HEK293 (cell line): ENCODE measurements at regions not wholly inside any gene's neighbourhood (a gene's known extent, or its start where the extent isn't known, plus 50 kb on each side); places are given as distances from the start of the nearest gene placed in this dataset.

Experiments
- CTCF ChIA-PET: fragments of 350-600 bp; formaldehyde crosslinking; extraction: SDS; loops from one replicate; lab custom pipeline; 2021; ENCODE audit warnings: antibody characterized with exemption; lab: Yijun Ruan, JAX
- POLR2A ChIA-PET: fragments of 300-600 bp; formaldehyde crosslinking; extraction: SDS; loops from one replicate; lab custom pipeline; 2020; ENCODE audit warnings: antibody characterized with exemption, inconsistent platforms; lab: Yijun Ruan, JAX
- H3K27ac ChIP-seq: fragments of 200-500 bp; sonication (Bioruptor generic); 2 replicates; pipeline ENCODE4 v1.5.1; 2014; ENCODE audit warnings: low read depth, low read length, control low read depth, inconsistent platforms; ENCODE audit errors: extremely low read depth
- H3K36me3 ChIP-seq, 2 experiments: fragments of 200-500 bp in 1 of 2; sonication (Bioruptor generic) in 1 of 2; 1 replicate in 1 of 2; 2 replicates in 1 of 2; pipeline ENCODE4 v1.5.1; 2014 to 2017; ENCODE audit warnings: inconsistent platforms in 2 of 2, low read length in 2 of 2; ENCODE audit not compliant: control insufficient read depth in 2 of 2, insufficient read depth in 1 of 2
- H3K4me1 ChIP-seq: fragments of 200-500 bp; sonication (Bioruptor generic); 2 replicates; pipeline ENCODE4 v1.5.1; 2014; ENCODE audit warnings: mild to moderate bottlenecking, low read length, inconsistent platforms; ENCODE audit not compliant: control insufficient read depth, insufficient read depth
- H3K4me3 ChIP-seq: 2 replicates; pipeline ENCODE4 v1.5.1; 2011; ENCODE audit warnings: low read depth, mild to moderate bottlenecking, control low read depth, low read length, moderate library complexity
- H3K9me3 ChIP-seq: fragments of 200-500 bp; sonication (Bioruptor generic); 2 replicates; pipeline ENCODE4 v1.5.1; 2014; ENCODE audit warnings: low read depth, low read length, inconsistent platforms; ENCODE audit not compliant: control insufficient read depth, insufficient read depth
- GFI1B ChIP-seq: fragments of 450-650 bp; formaldehyde crosslinking; IDR thresholded peaks from 2 replicates; pipeline ENCODE4 v1.5.1; 2016; ENCODE audit warnings: missing biosample characterization, missing genetic modification characterization
- GLIS1 ChIP-seq: fragments of 450-650 bp; formaldehyde crosslinking; IDR thresholded peaks from 2 replicates; pipeline ENCODE4 v1.5.1; 2016; ENCODE audit warnings: missing biosample characterization, missing genetic modification characterization
- HOXC10 ChIP-seq: sonication (generic); formaldehyde crosslinking; IDR thresholded peaks from 2 replicates; pipeline ENCODE4 v1.8.1; 2023; ENCODE audit warnings: mild to moderate bottlenecking, missing genetic modification reagents
- PRDM1 ChIP-seq: fragments of 450-650 bp; formaldehyde crosslinking; IDR thresholded peaks from 2 replicates; pipeline ENCODE4; 2016; ENCODE audit warnings: missing biosample characterization, missing genetic modification characterization
- REPIN1 ChIP-seq: fragments of 450-650 bp; formaldehyde crosslinking; IDR thresholded peaks from 2 replicates; pipeline ENCODE4 v1.5.1; 2017; ENCODE audit warnings: missing biosample characterization, missing genetic modification characterization, low read depth
- SALL2 ChIP-seq: fragments of 450-650 bp; formaldehyde crosslinking; IDR thresholded peaks from 2 replicates; pipeline ENCODE4 v1.5.0; 2017; ENCODE audit warnings: missing biosample characterization, mild to moderate bottlenecking, missing genetic modification characterization, borderline replicate concordance
- SCRT2 ChIP-seq: fragments of 450-650 bp; formaldehyde crosslinking; IDR thresholded peaks from 2 replicates; pipeline ENCODE4 v1.5.1; 2016; ENCODE audit warnings: missing biosample characterization, missing genetic modification characterization
- SP2 ChIP-seq: fragments of 450-650 bp; formaldehyde crosslinking; IDR thresholded peaks from 2 replicates; pipeline ENCODE4 v1.5.1; 2016; ENCODE audit warnings: missing biosample characterization, missing genetic modification characterization
- ZBTB48 ChIP-seq: fragments of 450-650 bp; formaldehyde crosslinking; IDR thresholded peaks from 2 replicates; pipeline ENCODE4 v1.5.1; 2016; ENCODE audit warnings: missing biosample characterization, missing genetic modification characterization
- ZFP3 ChIP-seq: fragments of 450-650 bp; formaldehyde crosslinking; IDR thresholded peaks from 2 replicates; pipeline ENCODE4 v1.5.1; 2016; ENCODE audit warnings: low read depth, missing biosample characterization, missing genetic modification characterization
- ZNF174 ChIP-seq: fragments of 450-650 bp; formaldehyde crosslinking; IDR thresholded peaks from 2 replicates; pipeline ENCODE4 v1.5.0; 2017; ENCODE audit warnings: missing biosample characterization, mild to moderate bottlenecking, missing genetic modification characterization
- ZNF274 ChIP-seq, 2 experiments: fragments of 200-500 bp in 1 of 2; fragments of 450-650 bp in 1 of 2; sonication (Bioruptor generic) in 1 of 2; formaldehyde crosslinking in 1 of 2; IDR thresholded peaks; 2 replicates each; pipeline versions ENCODE4 v1.5.1 to v1.6.1; 2014 to 2016; ENCODE audit warnings: borderline replicate concordance in 1 of 2, inconsistent platforms in 1 of 2, low read length in 1 of 2, missing biosample characterization in 1 of 2, missing genetic modification characterization in 1 of 2
- ZNF311 ChIP-seq: fragments of 450-650 bp; formaldehyde crosslinking; IDR thresholded peaks from 2 replicates; pipeline ENCODE4 v1.5.1; 2017; ENCODE audit warnings: missing biosample characterization, missing genetic modification characterization, borderline replicate concordance
- ZNF350 ChIP-seq: fragments of 450-650 bp; formaldehyde crosslinking; IDR thresholded peaks from 2 replicates; pipeline ENCODE4 v1.5.0; 2017; ENCODE audit warnings: missing biosample characterization, mild to moderate bottlenecking, missing genetic modification characterization
- ZNF433 ChIP-seq: fragments of 450-650 bp; formaldehyde crosslinking; IDR thresholded peaks from 2 replicates; pipeline ENCODE4 v1.5.1; 2016; ENCODE audit warnings: missing biosample characterization, missing genetic modification characterization, low read depth
- ZNF48 ChIP-seq: fragments of 450-650 bp; formaldehyde crosslinking; IDR thresholded peaks from 2 replicates; pipeline ENCODE4 v1.5.1; 2016; ENCODE audit warnings: missing biosample characterization, missing genetic modification characterization
- ZNF558 ChIP-seq: fragments of 450-650 bp; formaldehyde crosslinking; IDR thresholded peaks from 2 replicates; pipeline ENCODE4 v1.5.1; 2016; ENCODE audit warnings: missing biosample characterization, missing genetic modification characterization
- ZNF777 ChIP-seq: fragments of 450-650 bp; formaldehyde crosslinking; IDR thresholded peaks from 2 replicates; pipeline ENCODE4 v1.5.1; 2017; ENCODE audit warnings: missing biosample characterization, missing genetic modification characterization, borderline replicate concordance
- ZNF837 ChIP-seq: fragments of 450-650 bp; formaldehyde crosslinking; IDR thresholded peaks from 2 replicates; pipeline ENCODE4 v1.5.1; 2016; ENCODE audit warnings: missing biosample characterization, missing genetic modification characterization
- ZXDB ChIP-seq: fragments of 450-650 bp; formaldehyde crosslinking; IDR thresholded peaks from 2 replicates; pipeline ENCODE4 v1.5.1; 2016; ENCODE audit warnings: missing biosample characterization, missing genetic modification characterization
- TF ChIP-seq, protein P1 (sequence below): fragments of 450-650 bp; formaldehyde crosslinking; IDR thresholded peaks from 2 replicates; pipeline ENCODE4 v1.5.1; 2016; ENCODE audit warnings: missing biosample characterization, missing genetic modification characterization
- TF ChIP-seq, protein P2 (sequence below): fragments of 450-650 bp; formaldehyde crosslinking; IDR thresholded peaks from 2 replicates; pipeline ENCODE4 v1.5.1; 2016; ENCODE audit warnings: missing biosample characterization, missing genetic modification characterization
- TF ChIP-seq, protein P3 (sequence below): fragments of 450-650 bp; formaldehyde crosslinking; IDR thresholded peaks from 2 replicates; pipeline ENCODE4 v1.5.1; 2017; ENCODE audit warnings: missing biosample characterization, missing genetic modification characterization
- TF ChIP-seq, protein P4 (sequence below): fragments of 450-650 bp; formaldehyde crosslinking; IDR thresholded peaks from 2 replicates; pipeline ENCODE4 v1.5.1; 2016; ENCODE audit warnings: missing biosample characterization, missing genetic modification characterization

DNA sequence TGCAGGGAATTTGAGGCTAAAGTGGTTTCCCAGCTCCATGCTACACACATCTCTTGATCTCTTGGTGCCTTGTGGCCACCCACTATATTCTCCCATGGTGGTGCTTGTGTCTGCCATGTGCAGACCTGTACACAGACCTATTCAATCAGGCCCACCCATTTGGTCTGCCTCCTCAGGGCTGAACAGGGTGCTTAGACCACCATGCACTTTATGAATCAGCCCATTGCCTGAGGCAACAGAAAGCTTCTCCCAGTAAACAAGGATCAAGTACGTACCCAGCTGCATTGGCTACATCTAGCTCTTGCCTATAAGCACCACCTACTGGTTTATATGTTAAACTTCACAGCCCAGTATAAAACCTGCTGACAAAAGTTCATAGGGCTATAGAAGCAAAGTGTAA is 664.3 kb upstream of the EDIL3 start (continued):
- TF ChIP-seq, protein P1, sequence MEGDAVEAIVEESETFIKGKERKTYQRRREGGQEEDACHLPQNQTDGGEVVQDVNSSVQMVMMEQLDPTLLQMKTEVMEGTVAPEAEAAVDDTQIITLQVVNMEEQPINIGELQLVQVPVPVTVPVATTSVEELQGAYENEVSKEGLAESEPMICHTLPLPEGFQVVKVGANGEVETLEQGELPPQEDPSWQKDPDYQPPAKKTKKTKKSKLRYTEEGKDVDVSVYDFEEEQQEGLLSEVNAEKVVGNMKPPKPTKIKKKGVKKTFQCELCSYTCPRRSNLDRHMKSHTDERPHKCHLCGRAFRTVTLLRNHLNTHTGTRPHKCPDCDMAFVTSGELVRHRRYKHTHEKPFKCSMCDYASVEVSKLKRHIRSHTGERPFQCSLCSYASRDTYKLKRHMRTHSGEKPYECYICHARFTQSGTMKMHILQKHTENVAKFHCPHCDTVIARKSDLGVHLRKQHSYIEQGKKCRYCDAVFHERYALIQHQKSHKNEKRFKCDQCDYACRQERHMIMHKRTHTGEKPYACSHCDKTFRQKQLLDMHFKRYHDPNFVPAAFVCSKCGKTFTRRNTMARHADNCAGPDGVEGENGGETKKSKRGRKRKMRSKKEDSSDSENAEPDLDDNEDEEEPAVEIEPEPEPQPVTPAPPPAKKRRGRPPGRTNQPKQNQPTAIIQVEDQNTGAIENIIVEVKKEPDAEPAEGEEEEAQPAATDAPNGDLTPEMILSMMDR (tag by site-specific recombination) = 0 out of 2 replicates have a peak, but pooled peaks have one; percentile 13

DNA sequence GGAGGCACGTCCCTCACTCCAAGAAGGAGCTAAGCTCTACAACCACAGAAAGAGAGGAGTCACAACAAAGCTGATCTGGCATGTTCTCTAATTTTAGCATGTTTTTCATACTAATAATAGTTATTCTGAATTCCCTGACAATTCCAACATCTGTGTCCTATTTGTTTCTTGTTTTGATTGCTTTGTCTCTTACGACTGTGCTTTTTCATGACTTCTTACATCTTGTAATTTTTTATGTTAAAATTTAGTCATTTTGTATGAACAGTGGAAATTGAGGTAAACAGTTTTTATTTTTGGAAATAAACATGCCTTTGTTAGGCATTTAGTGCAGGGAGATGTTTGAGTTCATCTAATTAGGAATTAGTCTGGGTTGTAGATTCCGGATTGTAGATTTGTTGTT is 668.1 kb upstream of the EDIL3 start:
- POLR2A ChIA-PET = no interaction called here
- TF ChIP-seq ZFP3 = no peak
- no peak for TF ChIP-seq ZNF350 (tag by site-specific recombination)
- no peak for TF ChIP-seq ZNF274 (IDR thresholded peaks at IDR 0.05; ENCODE audit: low read length)
- TF ChIP-seq ZNF274 (tag by site-specific recombination; IDR thresholded peaks at IDR 0.05; ENCODE audit: borderline replicate concordance) = no peak
- no peak for TF ChIP-seq ZNF837
- no peak for TF ChIP-seq SP2
- TF ChIP-seq ZXDB = no peak
- TF ChIP-seq SCRT2 (tag by site-specific recombination) = no peak
- no peak for TF ChIP-seq PRDM1 (tag by site-specific recombination)
- TF ChIP-seq SALL2 (tag by site-specific recombination) = no peak
- TF ChIP-seq, protein P1 (tag by site-specific recombination) = no peak
- TF ChIP-seq ZNF558 (tag by site-specific recombination) = no peak
- no peak for TF ChIP-seq REPIN1 (tag by site-specific recombination)
- TF ChIP-seq GLIS1 = no peak
- no peak for TF ChIP-seq ZNF777 (tag by site-specific recombination)
- TF ChIP-seq, protein P2, sequence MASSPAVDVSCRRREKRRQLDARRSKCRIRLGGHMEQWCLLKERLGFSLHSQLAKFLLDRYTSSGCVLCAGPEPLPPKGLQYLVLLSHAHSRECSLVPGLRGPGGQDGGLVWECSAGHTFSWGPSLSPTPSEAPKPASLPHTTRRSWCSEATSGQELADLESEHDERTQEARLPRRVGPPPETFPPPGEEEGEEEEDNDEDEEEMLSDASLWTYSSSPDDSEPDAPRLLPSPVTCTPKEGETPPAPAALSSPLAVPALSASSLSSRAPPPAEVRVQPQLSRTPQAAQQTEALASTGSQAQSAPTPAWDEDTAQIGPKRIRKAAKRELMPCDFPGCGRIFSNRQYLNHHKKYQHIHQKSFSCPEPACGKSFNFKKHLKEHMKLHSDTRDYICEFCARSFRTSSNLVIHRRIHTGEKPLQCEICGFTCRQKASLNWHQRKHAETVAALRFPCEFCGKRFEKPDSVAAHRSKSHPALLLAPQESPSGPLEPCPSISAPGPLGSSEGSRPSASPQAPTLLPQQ = no peak
- TF ChIP-seq, all 188 proteins: peak for 0
- no peaks in the 10 kb centered on the region for H3K9me3 ChIP-seq
- no peaks in the 10 kb centered on the region for H3K4me1 ChIP-seq
- CTCF ChIA-PET = no interaction called here
- no peak overlapping the region for H3K4me3 ChIP-seq
- H3K27ac ChIP-seq = no peak overlapping the region
- no peaks in the 10 kb centered on the region for H3K36me3 ChIP-seq

DNA sequence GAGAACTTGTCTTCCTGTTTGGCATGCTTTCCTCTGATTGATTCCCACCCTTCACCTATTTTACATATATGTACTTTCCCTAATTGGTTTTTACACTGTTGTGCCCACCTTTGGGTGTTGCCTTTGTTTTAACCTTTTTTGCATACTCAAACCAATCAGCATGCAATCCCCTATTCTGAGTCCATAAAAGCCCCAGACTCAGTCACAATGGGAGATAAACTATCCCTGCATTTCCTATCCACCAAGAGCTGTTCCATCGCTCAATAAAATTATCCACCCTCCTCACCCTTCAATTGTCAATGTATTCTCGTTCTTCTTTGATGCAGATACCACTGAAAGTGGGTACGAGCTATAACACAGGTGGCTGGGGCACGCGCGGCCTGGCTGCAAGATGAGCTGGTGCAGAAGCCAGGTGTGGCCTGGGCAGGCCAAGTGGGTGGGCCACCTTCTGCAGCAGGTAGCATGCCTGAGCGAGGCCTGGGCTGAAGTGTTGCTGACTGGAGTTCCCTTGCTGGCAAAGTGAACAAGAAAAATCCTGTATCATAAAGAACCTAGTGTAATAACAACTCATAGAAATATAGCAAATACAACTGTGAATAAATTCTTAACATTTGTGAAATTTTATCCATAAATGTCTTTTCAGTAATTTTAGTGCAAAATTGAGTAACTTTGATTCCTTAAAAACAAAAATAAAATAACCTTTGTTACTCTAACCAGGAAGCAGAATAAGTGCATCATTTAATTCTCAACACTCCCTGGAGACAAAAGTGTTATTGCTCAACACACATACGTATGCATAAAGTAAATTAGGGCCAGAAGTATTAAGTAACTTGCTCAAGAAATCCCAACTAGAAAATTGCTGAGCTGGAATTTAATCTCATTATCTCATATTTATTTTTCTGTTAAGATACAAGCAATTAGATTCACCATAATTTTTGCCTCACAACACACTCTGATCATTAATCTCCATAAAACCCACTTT is 685.3 kb upstream of the EDIL3 start:
- ChIA-PET CTCF (no interaction called here), POLR2A (no interaction called here)
- Histone ChIP-seq H3K36me3 (no peaks in the 10 kb centered on the region), H3K4me1 (no peaks in the 10 kb centered on the region), H3K27ac (no peak overlapping the region), H3K4me3 (no peak overlapping the region), H3K9me3 (no peaks in the 10 kb centered on the region)
- no peak for TF ChIP-seq HOXC10 (CRISPR knock-in tag)
- no peak for TF ChIP-seq ZNF174
- TF ChIP-seq, protein P3, sequence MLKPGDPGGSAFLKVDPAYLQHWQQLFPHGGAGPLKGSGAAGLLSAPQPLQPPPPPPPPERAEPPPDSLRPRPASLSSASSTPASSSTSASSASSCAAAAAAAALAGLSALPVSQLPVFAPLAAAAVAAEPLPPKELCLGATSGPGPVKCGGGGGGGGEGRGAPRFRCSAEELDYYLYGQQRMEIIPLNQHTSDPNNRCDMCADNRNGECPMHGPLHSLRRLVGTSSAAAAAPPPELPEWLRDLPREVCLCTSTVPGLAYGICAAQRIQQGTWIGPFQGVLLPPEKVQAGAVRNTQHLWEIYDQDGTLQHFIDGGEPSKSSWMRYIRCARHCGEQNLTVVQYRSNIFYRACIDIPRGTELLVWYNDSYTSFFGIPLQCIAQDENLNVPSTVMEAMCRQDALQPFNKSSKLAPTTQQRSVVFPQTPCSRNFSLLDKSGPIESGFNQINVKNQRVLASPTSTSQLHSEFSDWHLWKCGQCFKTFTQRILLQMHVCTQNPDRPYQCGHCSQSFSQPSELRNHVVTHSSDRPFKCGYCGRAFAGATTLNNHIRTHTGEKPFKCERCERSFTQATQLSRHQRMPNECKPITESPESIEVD (tag by site-specific recombination) = no peak
- no peak for TF ChIP-seq ZNF311 (tag by site-specific recombination)
- TF ChIP-seq ZNF558 (tag by site-specific recombination) = no peak
- TF ChIP-seq, protein P4, sequence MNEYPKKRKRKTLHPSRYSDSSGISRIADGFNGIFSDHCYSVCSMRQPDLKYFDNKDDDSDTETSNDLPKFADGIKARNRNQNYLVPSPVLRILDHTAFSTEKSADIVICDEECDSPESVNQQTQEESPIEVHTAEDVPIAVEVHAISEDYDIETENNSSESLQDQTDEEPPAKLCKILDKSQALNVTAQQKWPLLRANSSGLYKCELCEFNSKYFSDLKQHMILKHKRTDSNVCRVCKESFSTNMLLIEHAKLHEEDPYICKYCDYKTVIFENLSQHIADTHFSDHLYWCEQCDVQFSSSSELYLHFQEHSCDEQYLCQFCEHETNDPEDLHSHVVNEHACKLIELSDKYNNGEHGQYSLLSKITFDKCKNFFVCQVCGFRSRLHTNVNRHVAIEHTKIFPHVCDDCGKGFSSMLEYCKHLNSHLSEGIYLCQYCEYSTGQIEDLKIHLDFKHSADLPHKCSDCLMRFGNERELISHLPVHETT (tag by site-specific recombination) = no peak
- TF ChIP-seq ZBTB48 = no peak
- no peak for TF ChIP-seq GFI1B (tag by site-specific recombination)
- TF ChIP-seq ZNF433 (tag by site-specific recombination) = no peak
- no peak for TF ChIP-seq REPIN1 (tag by site-specific recombination)
- no peak for TF ChIP-seq ZNF48 (tag by site-specific recombination)
